HepG2 (cell line): ENCODE measurements at regions not wholly inside any gene's neighbourhood (a gene's known extent, or its start where the extent isn't known, plus 50 kb on each side); places are given as distances from the start of the nearest gene placed in this dataset.

ENCODE experiments used
- EZH2 ChIP-seq: conservative IDR thresholded peaks from 2 replicates; pipeline ENCODE4 v1.6.1; 2012; ENCODE audit warnings: mild to moderate bottlenecking, low read depth, low read length, moderate library complexity
- HDAC6 ChIP-seq: fragments of 200-600 bp; sonication (generic); IDR thresholded peaks from 2 replicates; pipeline ENCODE4 v1.7.0; 2017; ENCODE audit warnings: mild to moderate bottlenecking, antibody characterized with exemption, low read length, low read depth
- JUND ChIP-seq: sonication (generic); formaldehyde crosslinking; IDR thresholded peaks from 2 replicates; pipeline ENCODE4 v1.8.0; 2022; ENCODE audit warnings: mild to moderate bottlenecking, missing genetic modification reagents
- KAT2B ChIP-seq: fragments of 150-350 bp; IDR thresholded peaks from 2 replicates; pipeline ENCODE4 v1.6.1; 2014; ENCODE audit warnings: low read depth, low read length, borderline replicate concordance
- KAT8 ChIP-seq: IDR thresholded peaks from 2 replicates; pipeline ENCODE4 v1.6.1; 2016; ENCODE audit warnings: missing genetic modification reagents, missing compliant biosample characterization
- MAFF ChIP-seq: IDR thresholded peaks from 2 replicates; pipeline ENCODE4 v1.6.1; 2011; ENCODE audit warnings: low read depth, low read length, improper control_type of control experiment
- MAZ ChIP-seq, 2 experiments: sonication (generic) in 1 of 2; formaldehyde crosslinking in 1 of 2; IDR thresholded peaks; 2 replicates each; pipeline versions ENCODE4 v1.5.0 to v1.6.1; 2012 to 2020; ENCODE audit warnings: low read depth in 2 of 2, mild to moderate bottlenecking in 2 of 2, borderline replicate concordance in 1 of 2, improper control_type of control experiment in 1 of 2, low read length in 1 of 2, missing genetic modification reagents in 1 of 2, moderate library complexity in 1 of 2
- SIN3A ChIP-seq: IDR thresholded peaks from 2 replicates; pipeline ENCODE4 v1.6.1; 2011; ENCODE audit warnings: low read depth, mild to moderate bottlenecking, control low read depth, low read length, borderline replicate concordance
- SRF ChIP-seq: IDR thresholded peaks from 2 replicates; pipeline ENCODE4 v1.6.1; 2011; ENCODE audit warnings: mild to moderate bottlenecking, low read depth, low read length, moderate library complexity
- TCF7L2 ChIP-seq: IDR thresholded peaks from 2 replicates; pipeline ENCODE4 v1.6.1; 2011; ENCODE audit warnings: mild to moderate bottlenecking, low read depth, low read length, moderate library complexity
- ZFP36 ChIP-seq: fragments of 150-350 bp; IDR thresholded peaks from 2 replicates; pipeline ENCODE4 v1.6.1; 2018; ENCODE audit warnings: borderline replicate concordance, low read length, low read depth; ENCODE audit not compliant: partially characterized antibody
- ZNF724P ChIP-seq: sonication (generic); formaldehyde crosslinking; IDR thresholded peaks from 2 replicates; pipeline ENCODE4 v1.8.0; 2022; ENCODE audit warnings: missing genetic modification reagents, borderline replicate concordance

- no peak for TF ChIP-seq KAT2B
- no peak for TF ChIP-seq MAFF
- TF ChIP-seq KAT8 (CRISPR knock-in tag): no peak
- no peak for TF ChIP-seq TCF7L2
- no peak for TF ChIP-seq JUND (CRISPR knock-in tag)
- no peak for TF ChIP-seq HDAC6
- TF ChIP-seq EZH2: no peak
- TF ChIP-seq ZNF724P: no peak
- no peak for TF ChIP-seq MAZ (IDR thresholded peaks at IDR 0.05; ENCODE audit: borderline replicate concordance, low read depth, low read length)
- TF ChIP-seq MAZ (CRISPR knock-in tag; IDR thresholded peaks at IDR 0.05; ENCODE audit: low read depth): no peak
- TF ChIP-seq SIN3A: no peak
- TF ChIP-seq ZFP36: no peak
- no peak for TF ChIP-seq SRF
Observed at GRCh38 chr1:82843876-82844275, 1043.1 kb downstream of the ADGRL2 start.
